IMR-90 (cell line): ENCODE measurements at regions not wholly inside any gene's neighbourhood (a gene's known extent, or its start where the extent isn't known, plus 50 kb on each side); places are given as distances from the start of the nearest gene placed in this dataset.

Source experiments
- ATAC-seq: fragments of 200-7000 bp; cut with Tn5 transposase; 2 replicates; pipeline ENCODE4 v1.9.1; 2020; ENCODE audit warnings: low read depth, mild to moderate bottlenecking, moderate library complexity
- BruUV-seq: library from RNA; stranded (reverse); fragments of 400-500 nt; replicated peaks from 2 replicates; lab custom pipeline; 2021; lab: Mats Ljungman, UMichigan
- CTCF ChIA-PET: fragments of 300-600 bp; formaldehyde crosslinking; extraction: SDS; loops from one replicate; lab custom pipeline; 2021; ENCODE audit warnings: antibody characterized with exemption; lab: Yijun Ruan, JAX
- POLR2A ChIA-PET: fragments of 300-600 bp; sonication (Branson Sonifier 250); formaldehyde crosslinking; loops from one replicate; lab custom pipeline; 2022; ENCODE audit warnings: antibody characterized with exemption; ENCODE audit not compliant: unreplicated experiment; lab: Charles Lee
- DNase-seq: peaks from one replicate; pipeline ENCODE4 v3.0.0; 2013
- H2AFZ ChIP-seq: replicated peaks from 2 replicates; pipeline ENCODE3; 2013; ENCODE audit warnings: low read length, mild to moderate bottlenecking; ENCODE audit not compliant: poor library complexity
- H2AK5ac ChIP-seq: 2 replicates; pipeline ENCODE4 v1.6.1; 2013; ENCODE audit warnings: low read depth, low read length, inconsistent platforms
- H2AK9ac ChIP-seq: replicated peaks from 2 replicates; pipeline ENCODE3; 2013; ENCODE audit warnings: mild to moderate bottlenecking, low read depth, low read length, moderate library complexity; ENCODE audit not compliant: poor library complexity
- H2BK120ac ChIP-seq: 2 replicates; pipeline ENCODE4 v1.6.1; 2013; ENCODE audit warnings: low read depth, low read length, inconsistent platforms
- H2BK15ac ChIP-seq: 3 replicates; pipeline ENCODE4 v1.6.1; 2013; ENCODE audit warnings: low read depth, low read length, inconsistent platforms
- H2BK20ac ChIP-seq: 2 replicates; pipeline ENCODE4 v1.6.1; 2013; ENCODE audit warnings: low read depth, mild to moderate bottlenecking, inconsistent platforms, low read length, moderate library complexity
- H2BK5ac ChIP-seq: 2 replicates; pipeline ENCODE4 v1.6.1; 2013; ENCODE audit warnings: mild to moderate bottlenecking, low read depth, low read length, inconsistent platforms; ENCODE audit not compliant: poor library complexity, severe bottlenecking
- H3K14ac ChIP-seq: replicated peaks from 2 replicates; pipeline ENCODE4 v1.6.1; 2013; ENCODE audit warnings: low read depth, low read length, inconsistent platforms
- H3K18ac ChIP-seq: 2 replicates; pipeline ENCODE4 v1.6.1; 2013; ENCODE audit warnings: low read depth, low read length, control low read depth
- H3K23ac ChIP-seq: 2 replicates; pipeline ENCODE4 v1.6.1; 2013; ENCODE audit warnings: low read depth, low read length, inconsistent platforms
- H3K27ac ChIP-seq: 2 replicates; pipeline ENCODE4 v1.5.1; 2013; ENCODE audit warnings: mild to moderate bottlenecking, control low read depth, low read length; ENCODE audit not compliant: insufficient read depth
- H3K27me3 ChIP-seq: 2 replicates; pipeline ENCODE4 v1.6.1; 2013; ENCODE audit warnings: low read length; ENCODE audit not compliant: control insufficient read depth, insufficient read depth
- H3K36me3 ChIP-seq: 2 replicates; pipeline ENCODE4 v1.6.1; 2013; ENCODE audit warnings: low read length, mixed read lengths; ENCODE audit not compliant: control insufficient read depth, insufficient read depth
- H3K4ac ChIP-seq: 2 replicates; pipeline ENCODE4 v1.6.1; 2013; ENCODE audit warnings: low read depth, low read length, inconsistent platforms
- H3K4me1 ChIP-seq: 2 replicates; pipeline ENCODE4 v1.6.1; 2013; ENCODE audit warnings: low read length, mixed read lengths; ENCODE audit not compliant: control insufficient read depth, insufficient read depth
- H3K4me2 ChIP-seq: 2 replicates; pipeline ENCODE4 v1.6.1; 2013; ENCODE audit warnings: low read depth, mild to moderate bottlenecking, control low read depth, low read length, moderate library complexity
- H3K4me3 ChIP-seq: 2 replicates; pipeline ENCODE4 v1.5.1; 2013; ENCODE audit warnings: low read depth, mild to moderate bottlenecking, control low read depth, low read length, moderate library complexity; ENCODE audit not compliant: insufficient read depth
- H3K56ac ChIP-seq: 2 replicates; pipeline ENCODE4 v1.6.1; 2013; ENCODE audit warnings: low read length, inconsistent platforms; ENCODE audit not compliant: insufficient read depth; ENCODE audit errors: extremely low read depth
- H3K79me1 ChIP-seq, 2 experiments: 2 replicates each; pipeline ENCODE4 v1.6.1; 2013; ENCODE audit warnings: low read length in 2 of 2, inconsistent platforms in 1 of 2, low read depth in 1 of 2
- H3K9ac ChIP-seq: 2 replicates; pipeline ENCODE4 v1.6.1; 2013; ENCODE audit warnings: low read depth, low read length, control low read depth
- H3K9me1 ChIP-seq: 2 replicates; pipeline ENCODE4 v1.6.1; 2013; ENCODE audit warnings: low read length, inconsistent platforms; ENCODE audit not compliant: insufficient read depth
- H3K9me3 ChIP-seq: 2 replicates; pipeline ENCODE4 v1.6.1; 2013; ENCODE audit warnings: low read length; ENCODE audit not compliant: control insufficient read depth, insufficient read depth
- H4K20me1 ChIP-seq: 2 replicates; pipeline ENCODE4 v1.6.1; 2013; ENCODE audit warnings: low read length, inconsistent platforms; ENCODE audit not compliant: insufficient read depth
- H4K5ac ChIP-seq: 2 replicates; pipeline ENCODE4 v1.6.1; 2013; ENCODE audit warnings: mild to moderate bottlenecking, low read depth, low read length, control low read depth
- H4K8ac ChIP-seq, 2 experiments: 2 replicates each; pipeline ENCODE4 v1.6.1; 2013; ENCODE audit warnings: low read depth in 2 of 2, low read length in 2 of 2, control low read depth in 1 of 2, inconsistent platforms in 1 of 2
- H4K91ac ChIP-seq: 2 replicates; pipeline ENCODE4 v1.6.1; 2013; ENCODE audit warnings: low read depth, low read length, inconsistent platforms; ENCODE audit not compliant: insufficient read depth
- CEBPB ChIP-seq: IDR thresholded peaks from 2 replicates; pipeline ENCODE4 v1.6.1; 2012; ENCODE audit warnings: low read depth, low read length, improper control_type of control experiment
- CHD1 ChIP-seq: IDR thresholded peaks from 2 replicates; pipeline ENCODE4 v1.6.1; 2012; ENCODE audit warnings: low read depth, low read length, improper control_type of control experiment
- FOS ChIP-seq: fragments of 150-350 bp; IDR thresholded peaks from 2 replicates; pipeline ENCODE4 v1.6.1; 2016; ENCODE audit warnings: low read depth, low read length
- MAFK ChIP-seq: IDR thresholded peaks from 2 replicates; pipeline ENCODE4 v1.6.1; 2012; ENCODE audit warnings: low read depth, low read length, improper control_type of control experiment
- MXI1 ChIP-seq: IDR thresholded peaks from 2 replicates; pipeline ENCODE4 v1.6.1; 2012; ENCODE audit warnings: low read depth, mild to moderate bottlenecking, low read length, moderate library complexity, borderline replicate concordance
- POLR2A ChIP-seq: IDR thresholded peaks from 2 replicates; pipeline ENCODE4 v1.6.1; 2012; ENCODE audit warnings: mild to moderate bottlenecking, low read depth, low read length
- RAD21 ChIP-seq: IDR thresholded peaks from 2 replicates; pipeline ENCODE4 v1.6.1; 2012; ENCODE audit warnings: low read length, improper control_type of control experiment
- RCOR1 ChIP-seq: IDR thresholded peaks from 2 replicates; pipeline ENCODE4 v1.6.1; 2012; ENCODE audit warnings: mild to moderate bottlenecking, low read length, improper control_type of control experiment; ENCODE audit not compliant: insufficient replicate concordance
- SMC3 ChIP-seq: fragments of 150-350 bp; IDR thresholded peaks from 2 replicates; pipeline ENCODE4 v1.6.1; 2016; ENCODE audit warnings: low read depth, mild to moderate bottlenecking, antibody characterized with exemption, low read length, moderate library complexity
- WGBS, 2 experiments: methylation state at CpG; one replicate each; pipeline versions ENCODE4 v1.1.5 to v1.1.7; 2013; ENCODE audit warnings: missing lambda C conversion rate in 2 of 2; ENCODE audit not compliant: insufficient read length in 1 of 2; ENCODE audit errors: extremely low coverage in 2 of 2; 5-methylcytosine and 5-hydroxymethylcytosine counted together
- dilution Hi-C: fragments of 300-500 bp; cut with HindIII; formaldehyde crosslinking; loops from one replicate; pipeline ENCODE4 v1.14.3; 2018; ENCODE audit warnings: low sequenced_read_pairs; ENCODE audit not compliant: unreplicated experiment
- in situ Hi-C: fragments of 300-500 bp; cut with MboI; formaldehyde crosslinking; loops from 3 replicates; pipeline ENCODE4 v1.14.3; 2019; ENCODE audit warnings: low sequenced_read_pairs, inconsistent platforms, mixed read lengths
- intact Hi-C: fragments of 100-400 bp; cut with micrococcal nuclease; formaldehyde crosslinking; loops from 2 replicates; pipeline ENCODE4 v1.10.0; 2022

- BruUV-seq: no TSS peak
- no peak overlapping the region for H2AFZ ChIP-seq
- H2AK5ac ChIP-seq: no peak overlapping the region
- H3K14ac ChIP-seq: no peak overlapping the region
- no peak overlapping the region for H3K18ac ChIP-seq
- H3K23ac ChIP-seq: no peak overlapping the region
- no peak overlapping the region for H3K9ac ChIP-seq
- no peak overlapping the region for H4K5ac ChIP-seq
- peaks cover 35% of the 10 kb centered on the region for H3K9me3 ChIP-seq
- dilution Hi-C loops (no loop called here), intact Hi-C loops (no loop called here), in situ Hi-C loops (no loop called here)
- no peaks in the 10 kb centered on the region for H3K36me3 ChIP-seq
- H3K4ac ChIP-seq: no peak overlapping the region
- ChIA-PET CTCF (no interaction called here), POLR2A (no interaction called here)
- no peak overlapping the region for H3K27ac ChIP-seq
- DNase-seq: no peak
- H3K4me2 ChIP-seq: no peak overlapping the region
- H4K8ac ChIP-seq: no peak overlapping the region
- no peak overlapping the region for H2BK20ac ChIP-seq
- H3K4me3 ChIP-seq: no peak overlapping the region
- no peak overlapping the region for H2BK120ac ChIP-seq
- H3K56ac ChIP-seq: no peak overlapping the region
- no peaks in the 10 kb centered on the region for H3K9me1 ChIP-seq
- H2AK9ac ChIP-seq: no peak overlapping the region
- H4K91ac ChIP-seq: no peak overlapping the region
- no peaks in the 10 kb centered on the region for H3K79me1 ChIP-seq
- no peak for TF ChIP-seq RCOR1
- TF ChIP-seq SMC3: no peak
- TF ChIP-seq POLR2A: no peak
- no peak for TF ChIP-seq CEBPB
- no peak for TF ChIP-seq MXI1
- TF ChIP-seq MAFK: no peak
- TF ChIP-seq RAD21: no peak
- TF ChIP-seq CHD1: no peak
- no peak for TF ChIP-seq FOS
- no peak for ATAC-seq
- H3K4me1 ChIP-seq: no peaks in the 10 kb centered on the region
- no peak overlapping the region for H2BK15ac ChIP-seq
- no CpG with 5 or more reads among the region's 7 CpGs for WGBS, 2 experiments
- no peaks in the 10 kb centered on the region for H4K20me1 ChIP-seq
- no peaks in the 10 kb centered on the region for H3K27me3 ChIP-seq
- no peak overlapping the region for H2BK5ac ChIP-seq
Measured at GRCh38 chr1:4916610-4917009, 262.2 kb downstream of the AJAP1 start.
